Stomach (tissue), 4 donors: ENCODE measurements at regions not wholly inside any gene's neighbourhood (a gene's known extent, or its start where the extent isn't known, plus 50 kb on each side); places are given as distances from the start of the nearest gene placed in this dataset.

Source experiments
- EP300 ChIP-seq: sonication (generic); formaldehyde crosslinking; IDR thresholded peaks from one replicate; pipeline ENCODE4 v1.6.1; 2017; ENCODE audit warnings: antibody characterized with exemption
- TF ChIP-seq, protein P1 (sequence below), 7 experiments: fragments of 450-650 bp in 4 of 7; fragments of 200-600 bp in 3 of 7; sonication (generic) in 3 of 7; IDR thresholded peaks; one replicate each; pipeline ENCODE4 v1.5.1; 2016 to 2019; ENCODE audit warnings: antibody characterized with exemption in 7 of 7, control low read depth in 2 of 7, mild to moderate bottlenecking in 1 of 7

DNA sequence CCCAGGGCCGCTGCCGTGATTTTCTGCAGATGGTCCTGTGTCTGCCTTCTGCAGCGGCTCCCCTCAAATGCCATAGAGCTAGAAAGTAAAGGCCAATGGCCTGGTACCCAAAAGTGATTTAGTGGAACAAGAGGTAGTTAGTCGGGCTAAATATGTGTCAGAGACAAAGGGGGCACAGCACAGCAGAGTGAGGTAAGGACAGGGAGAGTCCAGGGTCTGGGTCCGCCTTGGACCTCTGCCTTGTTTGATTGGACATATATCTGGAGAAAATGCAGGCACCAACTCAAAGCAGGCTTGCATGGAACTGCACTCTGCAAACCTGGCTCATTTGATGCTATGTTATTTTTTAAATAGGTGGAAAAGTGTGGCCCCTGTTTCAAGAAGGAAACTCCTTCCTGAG lies 249.6 kb upstream of the B3GAT1 start:
- TF ChIP-seq, protein P1, sequence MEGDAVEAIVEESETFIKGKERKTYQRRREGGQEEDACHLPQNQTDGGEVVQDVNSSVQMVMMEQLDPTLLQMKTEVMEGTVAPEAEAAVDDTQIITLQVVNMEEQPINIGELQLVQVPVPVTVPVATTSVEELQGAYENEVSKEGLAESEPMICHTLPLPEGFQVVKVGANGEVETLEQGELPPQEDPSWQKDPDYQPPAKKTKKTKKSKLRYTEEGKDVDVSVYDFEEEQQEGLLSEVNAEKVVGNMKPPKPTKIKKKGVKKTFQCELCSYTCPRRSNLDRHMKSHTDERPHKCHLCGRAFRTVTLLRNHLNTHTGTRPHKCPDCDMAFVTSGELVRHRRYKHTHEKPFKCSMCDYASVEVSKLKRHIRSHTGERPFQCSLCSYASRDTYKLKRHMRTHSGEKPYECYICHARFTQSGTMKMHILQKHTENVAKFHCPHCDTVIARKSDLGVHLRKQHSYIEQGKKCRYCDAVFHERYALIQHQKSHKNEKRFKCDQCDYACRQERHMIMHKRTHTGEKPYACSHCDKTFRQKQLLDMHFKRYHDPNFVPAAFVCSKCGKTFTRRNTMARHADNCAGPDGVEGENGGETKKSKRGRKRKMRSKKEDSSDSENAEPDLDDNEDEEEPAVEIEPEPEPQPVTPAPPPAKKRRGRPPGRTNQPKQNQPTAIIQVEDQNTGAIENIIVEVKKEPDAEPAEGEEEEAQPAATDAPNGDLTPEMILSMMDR (IDR thresholded peaks at IDR 0.05): no peak
- no peak for TF ChIP-seq EP300
